Kidney epithelial cell (primary cell): ENCODE measurements at regions not wholly inside any gene's neighbourhood (a gene's known extent, or its start where the extent isn't known, plus 50 kb on each side); places are given as distances from the start of the nearest gene placed in this dataset.

ENCODE experiments used
- DNase-seq: peaks from one replicate; pipeline ENCODE4 v3.0.0-alpha.2; 2010; ENCODE audit warnings: low read depth
- H3K27me3 ChIP-seq: 2 replicates; pipeline ENCODE4 v1.6.0; 2011; ENCODE audit warnings: low read length; ENCODE audit not compliant: control insufficient read depth, insufficient read depth
- H3K36me3 ChIP-seq: 2 replicates; pipeline ENCODE4 v1.5.1; 2011; ENCODE audit warnings: low read length; ENCODE audit not compliant: control insufficient read depth, insufficient read depth
- H3K4me3 ChIP-seq: 2 replicates; pipeline ENCODE4 v1.5.1; 2011; ENCODE audit warnings: low read depth, mild to moderate bottlenecking, control low read depth, low read length
- CTCF ChIP-seq: IDR thresholded peaks from 2 replicates; pipeline ENCODE4 v1.5.1; 2011; ENCODE audit warnings: mild to moderate bottlenecking, moderate library complexity, low read length, control low read depth, inconsistent platforms; ENCODE audit not compliant: insufficient read depth, poor library complexity, severe bottlenecking

DNA sequence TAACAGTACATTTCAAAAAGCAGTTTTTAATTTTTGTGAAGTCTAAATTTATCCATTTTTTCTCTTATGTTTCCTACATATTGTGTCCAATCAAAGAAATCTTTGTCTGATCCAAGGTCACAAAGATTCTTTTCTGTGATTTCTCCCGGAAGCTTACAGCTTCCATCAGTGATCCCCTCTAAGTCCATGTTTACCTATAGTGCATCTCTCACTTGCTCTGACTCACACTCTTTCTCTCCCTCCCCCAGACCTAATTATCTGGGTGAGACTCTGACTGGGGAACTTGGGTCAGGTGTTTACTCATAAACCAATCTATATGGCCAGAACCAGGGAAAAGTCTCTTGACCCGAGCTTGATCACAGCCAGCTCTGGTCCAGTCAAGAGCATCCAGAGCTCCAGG lies 224.4 kb downstream of the SPTSSA start:
- H3K4me3 ChIP-seq, result no peak overlapping the region
- no peaks in the 10 kb centered on the region for H3K27me3 ChIP-seq
- no peak for DNase-seq
- H3K36me3 ChIP-seq, result no peaks in the 10 kb centered on the region
- no peak for TF ChIP-seq CTCF

- no peaks in the 10 kb centered on the region for H3K27me3 ChIP-seq
- DNase-seq, result no peak
- H3K4me3 ChIP-seq, result no peak overlapping the region
- no peaks in the 10 kb centered on the region for H3K36me3 ChIP-seq
- no peak for TF ChIP-seq CTCF
These were observed 225.0 kb downstream of the SPTSSA start for GRCh38 chr14:34237081-34237480.

DNA sequence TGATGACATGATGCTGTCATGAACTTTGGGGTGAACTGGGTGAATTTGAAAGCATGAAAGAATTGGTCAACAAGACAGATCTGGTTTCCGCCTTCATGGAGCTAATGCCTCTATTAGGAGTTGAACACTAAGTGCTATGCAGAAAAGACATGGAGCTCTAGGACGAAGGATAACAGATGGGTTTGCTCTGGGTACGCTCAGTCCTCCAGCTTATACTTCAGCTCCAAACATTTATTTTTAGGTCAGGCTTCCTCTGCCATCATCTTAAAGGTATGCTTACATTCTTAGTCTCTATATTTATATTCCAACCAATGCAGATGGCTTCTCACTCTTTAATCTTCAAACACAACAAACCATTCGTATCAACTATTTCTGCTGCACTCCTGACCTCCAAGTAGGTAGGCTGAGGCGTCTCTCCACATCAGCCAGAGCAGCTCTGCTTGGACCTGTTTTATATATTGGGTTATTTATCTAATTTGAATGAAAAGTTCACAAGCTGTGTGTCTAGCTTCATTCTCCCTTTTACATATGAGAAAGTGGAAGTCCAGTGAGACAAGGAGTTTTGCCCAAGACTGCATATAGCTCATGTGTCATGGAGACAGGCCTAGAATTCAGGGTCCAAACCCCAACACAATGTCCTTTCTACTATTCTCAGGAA lies 226.3 kb downstream of the SPTSSA start:
- DNase-seq, result no peak
- TF ChIP-seq CTCF, result no peak
- no peaks in the 10 kb centered on the region for H3K27me3 ChIP-seq
- no peaks in the 10 kb centered on the region for H3K36me3 ChIP-seq
- no peak overlapping the region for H3K4me3 ChIP-seq

DNA sequence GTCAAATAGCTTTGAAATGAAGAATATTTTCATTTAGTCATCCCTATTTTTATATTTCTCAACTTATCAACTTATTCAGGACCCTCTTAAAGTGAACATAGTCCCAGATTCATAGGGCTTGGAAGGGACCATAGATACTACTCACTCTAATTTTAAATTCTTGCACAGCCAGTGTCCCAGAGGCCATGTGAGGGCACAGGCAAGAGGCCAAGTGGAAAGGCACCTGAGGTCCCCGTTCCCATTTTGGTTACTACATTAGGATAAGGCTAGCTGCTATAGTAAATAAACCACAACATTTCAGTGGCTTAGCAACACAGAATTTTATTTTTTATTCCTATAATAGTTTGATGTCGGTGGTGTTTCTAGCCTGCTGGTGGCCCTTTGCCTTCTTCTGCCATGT lies 227.8 kb downstream of the SPTSSA start:
- no peaks in the 10 kb centered on the region for H3K27me3 ChIP-seq
- no peak for TF ChIP-seq CTCF
- H3K36me3 ChIP-seq, result no peaks in the 10 kb centered on the region
- no peak overlapping the region for H3K4me3 ChIP-seq
- no peak for DNase-seq

- no peak for DNase-seq
- H3K4me3 ChIP-seq, result no peak overlapping the region
- H3K36me3 ChIP-seq, result no peaks in the 10 kb centered on the region
- H3K27me3 ChIP-seq, result no peaks in the 10 kb centered on the region
- TF ChIP-seq CTCF, result no peak
These were observed 228.4 kb downstream of the SPTSSA start for GRCh38 chr14:34233619-34234018.

DNA sequence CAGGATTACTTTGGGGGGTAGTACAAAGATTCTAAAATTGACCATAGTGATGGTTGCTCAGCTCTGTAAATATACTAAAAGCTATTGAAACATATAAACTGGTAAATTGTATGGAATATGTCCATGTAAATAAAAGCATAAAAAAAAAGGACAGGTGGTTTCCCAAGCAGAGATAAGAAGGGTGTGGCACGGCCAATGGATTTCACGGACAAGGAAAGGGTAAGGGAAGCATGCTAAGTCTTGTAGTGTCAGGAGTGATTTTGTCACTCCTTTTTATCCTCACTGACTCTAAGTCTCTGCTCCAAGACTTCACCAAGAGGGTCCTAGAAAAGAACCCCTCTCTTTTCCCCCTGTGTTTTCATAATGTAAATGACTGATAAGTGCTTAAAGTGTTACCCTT lies 229.2 kb downstream of the SPTSSA start:
- no peaks in the 10 kb centered on the region for H3K27me3 ChIP-seq
- no peak for DNase-seq
- no peaks in the 10 kb centered on the region for H3K36me3 ChIP-seq
- no peak for TF ChIP-seq CTCF
- no peak overlapping the region for H3K4me3 ChIP-seq
